ENCODE measurements at regions not wholly inside any gene's neighbourhood (a gene's known extent, or its start where the extent isn't known, plus 50 kb on each side); places are given as distances from the start of the nearest gene placed in this dataset.

DNA sequence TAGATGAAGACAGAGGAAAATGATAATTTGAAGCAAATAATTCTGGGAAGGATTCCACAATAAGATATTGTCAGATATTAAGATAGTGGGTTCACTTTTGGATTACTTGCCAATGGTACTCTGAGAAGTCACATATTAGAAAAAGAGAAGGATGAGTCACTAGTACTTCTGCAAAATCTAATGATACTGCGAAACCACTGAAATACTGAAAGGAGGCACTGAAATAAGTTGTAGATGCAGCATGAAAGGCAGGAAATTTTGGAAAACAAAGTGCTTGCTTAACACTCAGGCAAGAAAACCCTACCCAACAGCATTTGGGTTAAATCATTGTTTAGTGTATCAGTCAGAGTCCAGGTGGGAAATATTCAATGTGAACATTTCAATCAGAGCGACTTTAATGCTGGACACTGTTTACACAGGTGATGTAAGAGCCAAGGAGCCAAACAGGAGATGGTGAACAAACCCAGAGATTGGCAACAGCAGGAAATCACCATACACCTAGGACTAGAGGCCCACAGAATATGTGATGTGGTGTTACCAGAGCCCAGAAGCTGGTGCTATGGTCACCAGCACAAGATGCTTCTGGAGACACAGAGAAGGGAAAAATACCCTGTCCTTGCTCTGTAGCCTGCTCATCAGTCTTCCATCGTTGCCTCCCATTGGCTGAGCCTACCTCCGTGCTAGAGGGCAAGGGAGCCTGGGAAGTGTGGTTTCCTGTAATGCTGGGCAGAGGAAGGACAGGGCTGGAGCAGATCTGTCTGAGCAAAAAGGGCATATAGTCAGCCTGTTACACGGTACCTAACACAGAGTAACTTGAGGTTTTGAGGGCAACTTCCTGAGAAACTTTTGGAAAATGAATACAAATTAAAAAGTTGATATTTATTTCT lies 204.7 kb upstream of the ITGA4 start:
- no peak for ATAC-seq
- intact Hi-C loops (cut with DNase I), result no loop called here
- WGBS, 4 donors, result 75 to 79% (median 76%) methylated on average over 4 to 5 of the region's 5 CpGs
- no peak for DNase-seq
- Histone ChIP-seq H3K4me3 (no peak overlapping the region), H3K27ac (peak overlapping the region in 1 of 12 donors; percentile 28), H3K9me3 (no peaks in the 10 kb centered on the region), H3K27me3 (no peaks in the 10 kb centered on the region), H3K36me3 (no peaks in the 10 kb centered on the region), H3K4me1 (peaks cover 0 to 16% (median 0%) of the 10 kb centered on the region in 12 donors)
- TF ChIP-seq POLR2A (IDR thresholded peaks at IDR 0.05), result no peak
- TF ChIP-seq, protein P1, sequence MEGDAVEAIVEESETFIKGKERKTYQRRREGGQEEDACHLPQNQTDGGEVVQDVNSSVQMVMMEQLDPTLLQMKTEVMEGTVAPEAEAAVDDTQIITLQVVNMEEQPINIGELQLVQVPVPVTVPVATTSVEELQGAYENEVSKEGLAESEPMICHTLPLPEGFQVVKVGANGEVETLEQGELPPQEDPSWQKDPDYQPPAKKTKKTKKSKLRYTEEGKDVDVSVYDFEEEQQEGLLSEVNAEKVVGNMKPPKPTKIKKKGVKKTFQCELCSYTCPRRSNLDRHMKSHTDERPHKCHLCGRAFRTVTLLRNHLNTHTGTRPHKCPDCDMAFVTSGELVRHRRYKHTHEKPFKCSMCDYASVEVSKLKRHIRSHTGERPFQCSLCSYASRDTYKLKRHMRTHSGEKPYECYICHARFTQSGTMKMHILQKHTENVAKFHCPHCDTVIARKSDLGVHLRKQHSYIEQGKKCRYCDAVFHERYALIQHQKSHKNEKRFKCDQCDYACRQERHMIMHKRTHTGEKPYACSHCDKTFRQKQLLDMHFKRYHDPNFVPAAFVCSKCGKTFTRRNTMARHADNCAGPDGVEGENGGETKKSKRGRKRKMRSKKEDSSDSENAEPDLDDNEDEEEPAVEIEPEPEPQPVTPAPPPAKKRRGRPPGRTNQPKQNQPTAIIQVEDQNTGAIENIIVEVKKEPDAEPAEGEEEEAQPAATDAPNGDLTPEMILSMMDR (IDR thresholded peaks at IDR 0.05), result no peak

DNA sequence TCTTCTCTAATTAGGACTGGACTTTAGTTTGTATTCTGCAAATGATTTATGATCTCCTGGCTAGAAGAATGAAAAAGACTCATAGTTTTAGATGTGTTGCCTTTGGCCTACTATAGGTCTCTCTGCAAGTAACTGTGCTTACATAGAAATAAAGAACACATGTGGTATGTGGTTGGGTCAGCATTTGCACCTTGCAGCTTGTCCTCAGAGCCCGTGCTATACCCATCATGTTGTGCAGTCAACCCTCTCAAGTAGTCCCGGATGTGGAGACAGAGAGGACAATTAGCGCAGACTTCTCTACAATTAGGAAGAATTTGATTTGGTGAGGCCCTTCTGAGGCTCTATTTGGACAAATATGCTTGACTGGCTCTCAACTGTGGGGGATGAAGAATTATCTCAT lies 203.7 kb upstream of the ITGA4 start:
- Histone ChIP-seq H3K9me3 (no peaks in the 10 kb centered on the region), H3K27me3 (no peaks in the 10 kb centered on the region), H3K27ac (no peak overlapping the region), H3K4me1 (peaks cover 0 to 16% (median 0%) of the 10 kb centered on the region in 12 donors), H3K4me3 (no peak overlapping the region), H3K36me3 (no peaks in the 10 kb centered on the region)
- ATAC-seq (no peak), DNase-seq (no peak)
- intact Hi-C loops (cut with DNase I), result no loop called here
- WGBS, 4 donors, result 92 to 94% (median 92%) methylated on average over 3 of the region's 3 CpGs
- TF ChIP-seq POLR2A (IDR thresholded peaks at IDR 0.05), result no peak

DNA sequence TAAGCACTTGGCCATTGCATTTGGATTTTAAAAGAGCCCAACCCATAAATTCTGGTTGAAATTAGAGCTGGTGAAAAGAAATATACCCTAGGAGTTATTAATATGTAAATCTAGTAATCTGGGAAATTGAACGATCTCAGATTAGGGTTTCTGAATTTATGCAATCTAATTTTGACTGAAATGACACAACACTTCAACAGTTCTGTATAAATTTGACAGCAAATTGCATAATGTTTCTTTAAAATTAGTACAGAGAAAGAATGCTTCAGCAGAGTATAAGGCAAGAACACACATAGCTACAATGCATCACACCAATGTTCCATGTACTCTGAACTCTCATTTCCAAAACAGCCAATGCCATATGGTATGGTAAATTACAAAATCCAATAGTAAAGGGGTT lies 201.5 kb upstream of the ITGA4 start:
- no peak for ATAC-seq
- no peaks in the 10 kb centered on the region for H3K9me3 ChIP-seq
- no peak for TF ChIP-seq POLR2A (IDR thresholded peaks at IDR 0.05)
- TF ChIP-seq, protein P1 (IDR thresholded peaks at IDR 0.05), result no peak
- DNase-seq, result no peak
- H3K4me3 ChIP-seq, result no peak overlapping the region
- WGBS, 4 donors, result 68 to 85% (median 74%) methylated on average over 1 of the region's 1 CpG
- H3K27me3 ChIP-seq, result no peaks in the 10 kb centered on the region
- H3K4me1 ChIP-seq, result peaks cover 0 to 16% (median 0%) of the 10 kb centered on the region in 12 donors
- intact Hi-C loops (cut with DNase I), result no loop called here
- no peaks in the 10 kb centered on the region for H3K36me3 ChIP-seq
- H3K27ac ChIP-seq, result no peak overlapping the region

DNA sequence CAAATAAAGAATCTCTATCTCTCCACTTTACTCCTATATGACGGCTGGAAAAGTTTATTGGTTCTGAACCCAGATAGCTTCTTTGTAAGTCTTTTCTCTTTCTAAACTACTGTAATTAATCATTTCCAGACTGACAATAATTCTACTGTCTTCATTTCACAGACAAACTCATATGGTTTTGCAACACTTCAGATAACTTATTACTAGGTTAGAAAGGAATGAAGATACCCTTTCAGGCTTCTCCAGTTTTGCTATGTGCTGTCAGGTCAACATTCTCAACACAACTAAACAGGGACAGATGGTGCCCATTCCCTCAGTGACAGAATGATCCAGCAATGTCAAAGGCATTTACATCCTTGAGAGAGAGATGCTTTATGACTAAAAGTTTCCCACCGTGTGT lies 198.5 kb upstream of the ITGA4 start:
- Histone ChIP-seq H3K36me3 (no peaks in the 10 kb centered on the region), H3K9me3 (no peaks in the 10 kb centered on the region), H3K27ac (no peak overlapping the region), H3K4me3 (no peak overlapping the region), H3K4me1 (no peaks in the 10 kb centered on the region), H3K27me3 (no peaks in the 10 kb centered on the region)
- no peak for TF ChIP-seq POLR2A (IDR thresholded peaks at IDR 0.05)
- TF ChIP-seq, protein P1 (IDR thresholded peaks at IDR 0.05), result no peak
- no peak for ATAC-seq
- DNase-seq, result no peak
- WGBS, 4 donors, result 35 to 62% (median 50%) methylated on average over 2 of the region's 2 CpGs
- intact Hi-C loops (cut with DNase I), result no loop called here

All from heart left ventricle (tissue), 16 donors.